Pancreas (tissue), 10 donors: ENCODE measurements at regions not wholly inside any gene's neighbourhood (a gene's known extent, or its start where the extent isn't known, plus 50 kb on each side); places are given as distances from the start of the nearest gene placed in this dataset.

ENCODE experiments used
- ATAC-seq, 4 donors: fragments of 200-7000 bp; cut with Tn5 transposase; one replicate each; pipeline versions ENCODE4 v1.8.0 to v1.9.1; 2020; ENCODE audit warnings: mild to moderate bottlenecking in 4 of 4, moderate library complexity in 4 of 4
- DNase-seq, 6 donors: peaks; one replicate each; pipeline ENCODE4 v3.0.0-alpha.2; 2020
- FAIRE-seq: peaks from 2 replicates; lab custom pipeline; 2012; peaks lifted over from hg19 to GRCh38; lab: Jason Lieb, UNC
- H3K27ac ChIP-seq, 4 donors: fragments of 200-600 bp; sonication (generic); 1 replicate in 3 of 4; 2 replicates in 1 of 4; pipeline versions ENCODE4 v1.5.0 to v1.8.0; 2020
- H3K27me3 ChIP-seq, 4 donors: fragments of 200-600 bp; one replicate each; pipeline ENCODE4 v1.8.0; 2021
- H3K36me3 ChIP-seq, 3 donors: fragments of 200-600 bp; sonication (generic) in 1 of 3; one replicate each; pipeline versions ENCODE4 v1.5.0 to v1.8.0; 2020 to 2021
- H3K4me1 ChIP-seq, 3 donors: fragments of 200-600 bp; one replicate each; pipeline ENCODE4 v1.8.0; 2021
- H3K4me3 ChIP-seq, 4 donors: fragments of 200-600 bp; sonication (generic) in 2 of 4; one replicate each; pipeline versions ENCODE4 v1.5.0 to v1.8.0; 2020 to 2021
- H3K9me3 ChIP-seq, 4 donors: fragments of 200-600 bp; one replicate each; pipeline ENCODE4 v1.8.0; 2021
- CTCF ChIP-seq, 4 donors: fragments of 200-600 bp; sonication (generic) in 3 of 4; IDR thresholded peaks; one replicate each; pipeline versions ENCODE4 v1.5.0 to v1.8.0; 2021; ENCODE audit warnings: antibody characterized with exemption in 4 of 4
- WGBS, 2 donors: extraction: QIAGEN DNeasy Blood & Tissue Kit; methylation state at CpG; one replicate each; pipeline ENCODE4 v1.1.7; 2013; 5-methylcytosine and 5-hydroxymethylcytosine counted together
- intact Hi-C, 3 donors: fragments of 100-400 bp; cut with DNase I; formaldehyde crosslinking; loops; one replicate each; pipeline versions ENCODE4 v1.11.1 to v1.14.2; 2022
- donor health status: healthy with polysubstance abuse.
- donor health status: DM: no; HTN: no; CAD: no; lungs with moderate emphysema.
- donor health status: DM: no; HTN: no; CAD: no.
- donor health status: control.
- donor health status: control.
- donor health status: Bipolar disorder and iron deficiency.
- donor health status: DM: yes; HTN: yes; CAD: no.
- donor health status: DM: no; HTN: no; CAD: no.
- donor health status: DM: no; HTN: no; CAD: no.
- donor health status: DM: yes; HTN: yes; CAD: no.

- Histone ChIP-seq H3K4me1 (no peaks in the 10 kb centered on the region), H3K4me3 (no peak overlapping the region), H3K9me3 (no peaks in the 10 kb centered on the region), H3K27me3 (no peaks in the 10 kb centered on the region), H3K36me3 (no peaks in the 10 kb centered on the region), H3K27ac (no peak overlapping the region)
- no peak for DNase-seq
- WGBS, 2 donors: 38 to 54% methylated on average over 8 of the region's 8 CpGs
- no peak for TF ChIP-seq CTCF (IDR thresholded peaks at IDR 0.05)
- intact Hi-C loops: no loop called here
- no peak for FAIRE-seq
- no peak for ATAC-seq
Observed at GRCh38 chr13:112248406-112248760, 127.8 kb upstream of the SPACA7 start.

GRCh38 chr13:112248862-112249592, 127.1 kb upstream of the SPACA7 start:
- H3K27me3 ChIP-seq: no peaks in the 10 kb centered on the region
- TF ChIP-seq CTCF (IDR thresholded peaks at IDR 0.05): no peak
- no peak overlapping the region for H3K27ac ChIP-seq
- no peaks in the 10 kb centered on the region for H3K9me3 ChIP-seq
- H3K4me3 ChIP-seq: no peak overlapping the region
- no peaks in the 10 kb centered on the region for H3K36me3 ChIP-seq
- ATAC-seq (no peak), DNase-seq (no peak), FAIRE-seq (no peak)
- intact Hi-C loops: no loop called here
- H3K4me1 ChIP-seq: no peaks in the 10 kb centered on the region
- WGBS, 2 donors: 61 to 72% methylated on average over 25 of the region's 25 CpGs

GRCh38 chr13:112249644-112250610, 126.2 kb upstream of the SPACA7 start:
- TF ChIP-seq CTCF (IDR thresholded peaks at IDR 0.05): no peak
- no peak overlapping the region for H3K27ac ChIP-seq
- no peaks in the 10 kb centered on the region for H3K27me3 ChIP-seq
- H3K4me1 ChIP-seq: no peaks in the 10 kb centered on the region
- H3K9me3 ChIP-seq: no peaks in the 10 kb centered on the region
- H3K4me3 ChIP-seq: no peak overlapping the region
- ATAC-seq (no peak), DNase-seq (no peak), FAIRE-seq (no peak)
- no peaks in the 10 kb centered on the region for H3K36me3 ChIP-seq
- 57 to 69% methylated on average over 39 of the region's 39 CpGs for WGBS, 2 donors
- intact Hi-C loops: no loop called here

GRCh38 chr13:112250788-112251445, 125.2 kb upstream of the SPACA7 start:
- WGBS, 2 donors: 53 to 66% methylated on average over 22 of the region's 22 CpGs
- H3K27me3 ChIP-seq: no peaks in the 10 kb centered on the region
- TF ChIP-seq CTCF (IDR thresholded peaks at IDR 0.05): no peak

More at GRCh38 chr13:112250788-112251445, 125.2 kb upstream of the SPACA7 start:
- Histone ChIP-seq H3K27ac (no peak overlapping the region), H3K9me3 (no peaks in the 10 kb centered on the region), H3K4me3 (no peak overlapping the region), H3K36me3 (no peaks in the 10 kb centered on the region), H3K4me1 (no peaks in the 10 kb centered on the region)
- ATAC-seq (no peak), FAIRE-seq (no peak), DNase-seq (no peak)
- intact Hi-C loops: no loop called here
